HepG2 (cell line): ENCODE measurements at regions not wholly inside any gene's neighbourhood (a gene's known extent, or its start where the extent isn't known, plus 50 kb on each side); places are given as distances from the start of the nearest gene placed in this dataset.

Source experiments
- ATAC-seq: fragments of 200-7000 bp; cut with Tn5 transposase; 3 replicates; pipeline ENCODE4 v1.9.1; 2020; ENCODE audit warnings: mild to moderate bottlenecking, moderate library complexity
- BruUV-seq: library from RNA; stranded (reverse); fragments of 400-500 nt; replicated peaks from 2 replicates; lab custom pipeline; 2021; lab: Mats Ljungman, UMichigan
- CTCF ChIA-PET: fragments of 300-600 bp; formaldehyde crosslinking; extraction: SDS; loops from one replicate; lab custom pipeline; 2021; ENCODE audit warnings: low total read pairs, inconsistent platforms, low intra/inter-chr PET ratio; lab: Yijun Ruan, JAX
- POLR2A ChIA-PET: fragments of 350-600 bp; sonication (Branson Sonifier 250); formaldehyde crosslinking; loops from one replicate; lab custom pipeline; 2020; ENCODE audit warnings: antibody characterized with exemption, inconsistent platforms; lab: Yijun Ruan, JAX
- DNase-seq: peaks from one replicate; pipeline ENCODE4 v3.0.0-alpha.2; 2015; ENCODE audit warnings: low spot score
- FAIRE-seq: peaks from 3 replicates; lab custom pipeline; 2011; peaks lifted over from hg19 to GRCh38; lab: Jason Lieb, UNC
- H2AFZ ChIP-seq: one replicate; pipeline ENCODE4 v1.6.1; 2011; ENCODE audit warnings: low read length, inconsistent platforms
- H3K27ac ChIP-seq: fragments of 300-600 bp; 3 replicates; pipeline ENCODE4 v1.8.0; 2011; ENCODE audit warnings: mixed run types, mild to moderate bottlenecking, mixed read lengths, low read length, inconsistent platforms; ENCODE audit not compliant: insufficient read depth; ENCODE audit errors: extremely low read length
- H3K27me3 ChIP-seq, 2 experiments: fragments of 200-600 bp in 1 of 2; 2 replicates in 1 of 2; 3 replicates in 1 of 2; pipeline versions ENCODE4 v1.6.0 to v1.8.0; 2011; ENCODE audit warnings: low read length in 2 of 2, mild to moderate bottlenecking in 2 of 2, moderate library complexity in 2 of 2, inconsistent platforms in 1 of 2; ENCODE audit not compliant: insufficient read depth in 2 of 2, control insufficient read depth in 1 of 2
- H3K36me3 ChIP-seq, 2 experiments: fragments of 200-600 bp in 1 of 2; replicated peaks in 1 of 2; 2 replicates in 1 of 2; 3 replicates in 1 of 2; pipeline versions ENCODE4 v1.5.1 to v1.8.0; 2011; ENCODE audit warnings: low read length in 2 of 2, inconsistent platforms in 1 of 2; ENCODE audit not compliant: insufficient read depth in 2 of 2, control insufficient read depth in 1 of 2
- H3K4me1 ChIP-seq: 2 replicates; pipeline ENCODE4 v1.5.1; 2012; ENCODE audit warnings: low read length, inconsistent platforms; ENCODE audit not compliant: insufficient read depth
- H3K4me2 ChIP-seq: 2 replicates; pipeline ENCODE4 v1.6.0; 2011; ENCODE audit warnings: low read depth, low read length, inconsistent platforms
- H3K4me3 ChIP-seq, 3 experiments: fragments of 200-600 bp in 1 of 3; sonication (generic), shearing (Covaris generic) in 1 of 3; replicated peaks in 1 of 3; 2 replicates each; pipeline ENCODE4 v1.5.1; 2011 to 2016; ENCODE audit warnings: low read length in 3 of 3, inconsistent platforms in 2 of 3, low read depth in 2 of 3, mild to moderate bottlenecking in 2 of 3, control low read depth in 1 of 3, mixed read lengths in 1 of 3; ENCODE audit not compliant: insufficient read depth in 1 of 3
- H3K79me2 ChIP-seq: one replicate; pipeline ENCODE4 v1.6.1; 2011; ENCODE audit warnings: low read length, inconsistent platforms; ENCODE audit not compliant: insufficient read depth
- H3K9ac ChIP-seq: 2 replicates; pipeline ENCODE4 v1.6.0; 2011; ENCODE audit warnings: mild to moderate bottlenecking, low read depth, low read length, inconsistent platforms; ENCODE audit not compliant: insufficient read depth
- H3K9me3 ChIP-seq: 2 replicates; pipeline ENCODE4 v1.5.1; 2012; ENCODE audit warnings: mild to moderate bottlenecking, low read length
- H4K20me1 ChIP-seq: 2 replicates; pipeline ENCODE4 v1.6.0; 2011; ENCODE audit warnings: inconsistent platforms, mild to moderate bottlenecking, low read length, moderate library complexity; ENCODE audit not compliant: insufficient read depth
- AGO2 ChIP-seq: fragments of 200-400 bp; formaldehyde crosslinking; optimal IDR thresholded peaks from 2 replicates; pipeline ENCODE3; 2017; ENCODE audit warnings: mild to moderate bottlenecking, low read depth, low read length, moderate library complexity
- ISL2 ChIP-seq: sonication (generic); formaldehyde crosslinking; IDR thresholded peaks from 2 replicates; pipeline ENCODE4 v1.5.0; 2020; ENCODE audit warnings: missing genetic modification reagents
- PRDM15 ChIP-seq: sonication (generic); formaldehyde crosslinking; IDR thresholded peaks from 2 replicates; pipeline ENCODE4 v1.4.0; 2020; ENCODE audit warnings: missing genetic modification reagents
- ZFP36 ChIP-seq: fragments of 150-350 bp; IDR thresholded peaks from 2 replicates; pipeline ENCODE4 v1.6.1; 2018; ENCODE audit warnings: borderline replicate concordance, low read length, low read depth; ENCODE audit not compliant: partially characterized antibody
- ZNF333 ChIP-seq: sonication (generic); formaldehyde crosslinking; IDR thresholded peaks from 2 replicates; pipeline ENCODE4 v1.4.0; 2020; ENCODE audit warnings: mild to moderate bottlenecking, missing genetic modification reagents, borderline replicate concordance
- ZNF335 ChIP-seq: sonication (generic); formaldehyde crosslinking; IDR thresholded peaks from 2 replicates; pipeline ENCODE4 v1.4.0; 2020; ENCODE audit warnings: missing genetic modification reagents
- ZSCAN20 ChIP-seq: sonication (generic); formaldehyde crosslinking; IDR thresholded peaks from 2 replicates; pipeline ENCODE4 v1.4.0; 2020; ENCODE audit warnings: missing genetic modification reagents, mild to moderate bottlenecking, borderline replicate concordance
- WGBS: methylation state at CpG from one replicate; pipeline ENCODE4 v1.1.6; 2017; ENCODE audit warnings: low lambda C conversion rate; 5-methylcytosine and 5-hydroxymethylcytosine counted together
- in situ Hi-C: cut with HindIII; loops from 2 replicates; pipeline ENCODE4 v1.10.0; 2017; ENCODE audit warnings: low pct_unique_long_range_greater_than_20kb; ENCODE audit not compliant: extremely low pct_ligation_motif_present
- intact Hi-C: fragments of 100-400 bp; cut with micrococcal nuclease; formaldehyde crosslinking; loops from one replicate; pipeline ENCODE4 v1.10.0; 2022; ENCODE audit not compliant: unreplicated experiment
- TF ChIP-seq, protein P1 (sequence below): fragments of 450-650 bp; IDR thresholded peaks from 2 replicates; pipeline ENCODE4 v1.6.1; 2016

DNA sequence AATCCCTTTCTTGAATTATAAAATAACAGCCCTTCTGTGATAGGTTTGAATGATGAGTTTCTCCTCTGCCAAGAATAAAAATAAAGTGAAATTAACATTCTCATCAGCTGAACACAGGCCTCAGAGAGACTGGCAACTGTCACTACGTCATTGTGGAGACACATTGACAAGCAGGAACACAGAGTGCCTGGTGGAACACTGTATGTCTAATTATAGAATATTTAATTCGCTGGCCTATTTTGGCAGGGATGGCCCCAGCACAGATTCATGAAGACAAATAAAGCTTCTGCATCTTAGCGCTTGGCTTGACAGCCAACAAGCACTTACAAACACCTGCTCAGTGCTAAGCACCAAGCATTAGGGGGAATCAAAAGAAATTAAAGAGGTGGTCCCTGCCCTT, 52.0 kb upstream of the SMYD2 start:
- H3K27ac ChIP-seq, result no peak overlapping the region
- DNase-seq (no peak), FAIRE-seq (no peak), ATAC-seq (no peak)
- POLR2A ChIA-PET, result no interaction called here
- no peak overlapping the region for H2AFZ ChIP-seq
- no peaks in the 10 kb centered on the region for H4K20me1 ChIP-seq
- no TSS peak for BruUV-seq
- H3K9ac ChIP-seq, result no peak overlapping the region
- intact Hi-C loops, result no loop called here
- H3K36me3 ChIP-seq, result no peaks in the 10 kb centered on the region
- no peak overlapping the region for H3K4me3 ChIP-seq
- H3K9me3 ChIP-seq, result no peaks in the 10 kb centered on the region
- no peaks in the 10 kb centered on the region for H3K4me1 ChIP-seq
- CTCF ChIA-PET, result no interaction called here
- WGBS, result 45% methylated on average over 3 of the region's 3 CpGs
- no peak overlapping the region for H3K4me2 ChIP-seq
- H3K79me2 ChIP-seq, result no peaks in the 10 kb centered on the region
- H3K27me3 ChIP-seq, result peaks cover 0 to 14% of the 10 kb centered on the region in 2 experiments; a peak in 3 of 5 replicates
- no peak for TF ChIP-seq ISL2 (CRISPR knock-in tag)
- no peak for TF ChIP-seq ZNF333
- TF ChIP-seq ZSCAN20, result no peak
- no peak for TF ChIP-seq ZNF335
- TF ChIP-seq PRDM15, result no peak
- TF ChIP-seq AGO2, result no peak
- TF ChIP-seq ZFP36, result no peak
- TF ChIP-seq, protein P1, sequence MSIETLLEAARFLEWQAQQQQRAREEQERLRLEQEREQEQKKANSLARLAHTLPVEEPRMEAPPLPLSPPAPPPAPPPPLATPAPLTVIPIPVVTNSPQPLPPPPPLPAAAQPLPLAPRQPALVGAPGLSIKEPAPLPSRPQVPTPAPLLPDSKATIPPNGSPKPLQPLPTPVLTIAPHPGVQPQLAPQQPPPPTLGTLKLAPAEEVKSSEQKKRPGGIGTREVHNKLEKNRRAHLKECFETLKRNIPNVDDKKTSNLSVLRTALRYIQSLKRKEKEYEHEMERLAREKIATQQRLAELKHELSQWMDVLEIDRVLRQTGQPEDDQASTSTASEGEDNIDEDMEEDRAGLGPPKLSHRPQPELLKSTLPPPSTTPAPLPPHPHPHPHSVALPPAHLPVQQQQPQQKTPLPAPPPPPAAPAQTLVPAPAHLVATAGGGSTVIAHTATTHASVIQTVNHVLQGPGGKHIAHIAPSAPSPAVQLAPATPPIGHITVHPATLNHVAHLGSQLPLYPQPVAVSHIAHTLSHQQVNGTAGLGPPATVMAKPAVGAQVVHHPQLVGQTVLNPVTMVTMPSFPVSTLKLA, result no peak
- in situ Hi-C loops, result no loop called here
